Middle frontal gyrus (tissue), 1 donor: ENCODE measurements at regions not wholly inside any gene's neighbourhood (a gene's known extent, or its start where the extent isn't known, plus 50 kb on each side); places are given as distances from the start of the nearest gene placed in this dataset.
A peak's percentile ranks its signal among the peaks of the same experiment; 100 is the strongest.
"Not testable (repeated sequence)": the region's sequence is repeated elsewhere in the genome, so short reads cannot be mapped to it uniquely, and the experiment has no call there.

Experiments
- DNase-seq: peaks from one replicate; pipeline ENCODE4 v3.0.0-alpha.2; 2015; ENCODE audit warnings: low spot score; ENCODE audit errors: extremely low spot score

GRCh38 chrX:39436538-39436937, 635.3 kb downstream of the MID1IP1 start:
- not testable (repeated sequence) for DNase-seq

DNA sequence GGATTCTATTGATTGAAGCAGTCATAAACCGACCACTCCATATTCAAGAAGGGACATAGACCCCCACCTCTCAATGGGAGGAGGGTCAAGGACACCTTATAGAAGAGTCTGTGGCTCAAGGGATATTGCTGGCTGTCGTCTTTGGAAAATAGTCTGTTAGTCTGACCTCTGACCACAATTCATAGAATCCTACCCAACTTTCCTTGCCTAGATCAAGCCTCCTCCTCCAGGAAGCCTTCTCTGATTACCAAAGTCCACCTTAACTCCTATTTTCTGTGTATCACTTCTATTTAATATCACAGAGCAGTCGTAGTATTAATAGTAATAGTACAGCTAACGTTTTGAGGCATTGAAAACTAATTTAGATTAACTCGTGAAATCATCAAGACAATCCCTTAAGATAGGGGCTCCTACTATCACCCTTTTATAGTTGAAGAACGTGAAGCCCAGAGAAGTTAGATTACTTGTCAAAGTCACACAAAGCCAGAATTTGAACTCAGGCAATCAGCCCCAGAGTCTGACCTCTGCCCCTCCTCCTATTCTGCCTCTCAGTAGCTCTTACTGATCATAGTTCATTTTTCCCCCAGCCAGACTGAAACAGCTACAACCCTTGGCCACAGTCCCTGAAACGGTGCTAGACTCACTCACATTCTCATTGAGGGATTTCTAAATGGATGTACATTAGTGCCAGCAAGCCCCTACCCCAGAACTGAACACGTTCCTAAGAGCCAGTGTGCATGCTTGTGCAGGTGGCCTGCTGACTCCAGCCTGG, 636.6 kb downstream of the MID1IP1 start:
- no peak for DNase-seq

DNA sequence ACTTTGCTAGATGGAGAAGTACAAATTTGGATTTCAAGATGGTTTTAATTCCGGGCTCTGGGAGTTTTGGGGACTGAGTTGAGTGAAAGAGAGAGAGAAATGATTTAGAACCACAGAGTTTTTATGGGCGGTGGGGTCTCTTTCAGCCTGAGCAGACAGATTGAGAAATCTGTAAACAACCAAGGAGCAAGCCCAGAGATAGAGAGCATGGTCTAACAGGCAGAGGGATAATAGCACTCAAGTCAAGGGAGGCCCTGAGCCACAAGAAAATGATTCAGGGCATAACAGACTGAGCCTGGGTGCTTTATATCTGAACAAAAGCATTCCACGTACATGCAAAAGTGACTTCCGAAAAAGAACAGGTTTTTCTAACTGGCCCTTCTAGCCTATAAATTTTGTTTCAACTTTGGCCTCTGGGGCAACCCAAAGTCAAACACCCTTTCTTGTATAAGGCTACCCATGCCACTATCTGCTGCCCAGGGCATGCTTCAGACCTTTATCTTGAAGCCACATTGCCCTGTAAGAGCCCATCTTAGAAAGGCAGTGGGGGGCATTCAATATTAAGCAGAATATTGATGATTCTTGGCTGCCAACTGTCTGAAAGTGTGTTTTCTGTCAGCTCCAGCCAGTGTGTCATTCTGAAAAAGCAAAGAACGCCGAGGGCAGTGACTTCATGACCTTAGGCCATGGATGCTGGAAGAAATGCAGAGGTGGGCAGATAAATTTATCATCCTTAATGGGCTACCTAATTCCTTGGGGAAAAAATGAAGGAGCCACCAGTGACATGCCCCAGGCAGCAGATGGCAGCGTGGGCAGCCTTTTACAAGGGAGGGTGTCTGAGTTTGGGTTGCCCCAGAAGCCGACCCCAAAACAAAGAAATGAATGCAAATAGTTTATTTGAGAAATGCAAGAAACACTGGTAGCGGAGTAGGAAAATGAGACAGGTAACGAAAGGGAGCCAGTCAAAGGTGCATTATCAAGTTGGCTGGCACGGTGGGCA, 637.6 kb downstream of the MID1IP1 start:
- DNase-seq: no peak

- no peak for DNase-seq
Observed at GRCh38 chrX:39439906-39440798, 638.9 kb downstream of the MID1IP1 start.

- no peak for DNase-seq
Observed at GRCh38 chrX:39440799-39441284, 639.6 kb downstream of the MID1IP1 start.

DNA sequence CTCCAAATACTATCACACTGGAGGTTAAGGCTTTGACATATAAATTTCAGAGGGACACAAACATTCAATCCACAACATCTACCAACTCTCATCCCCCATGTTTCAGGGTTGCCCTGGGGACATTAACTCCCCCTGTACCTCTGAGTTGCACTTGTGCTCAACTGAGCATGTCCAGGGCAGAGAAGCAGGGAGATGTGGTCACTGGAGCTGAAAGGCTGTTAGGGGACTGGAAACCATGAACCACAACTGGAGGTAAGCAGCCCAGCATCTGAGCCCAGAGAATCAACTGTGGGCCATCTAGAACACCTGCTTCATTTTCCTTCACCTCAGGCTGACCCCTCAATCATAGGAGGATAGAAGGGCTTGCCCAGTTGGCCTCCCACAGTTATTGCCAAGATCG, 641.1 kb downstream of the MID1IP1 start:
- no peak for DNase-seq

DNA sequence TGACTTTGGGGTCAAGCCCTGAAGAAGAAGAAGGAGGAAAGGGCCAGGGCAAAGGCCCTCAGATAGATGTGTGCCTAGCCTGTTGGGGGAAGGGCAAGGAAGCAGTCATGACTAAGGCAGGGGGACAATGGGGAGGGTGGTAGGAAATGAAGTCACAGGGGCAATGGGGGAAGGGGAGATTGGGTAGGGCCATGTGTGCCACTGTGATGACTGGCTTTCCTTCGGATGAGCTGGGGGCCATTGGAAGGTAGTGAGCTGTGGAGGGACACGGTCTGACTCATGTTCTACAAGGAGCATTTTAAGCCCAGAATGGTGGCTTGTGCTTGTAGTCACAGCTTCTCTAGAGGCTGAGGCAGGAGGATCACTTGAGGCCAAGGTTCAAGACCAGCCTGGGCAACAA, 642.0 kb downstream of the MID1IP1 start:
- no peak for DNase-seq

DNA sequence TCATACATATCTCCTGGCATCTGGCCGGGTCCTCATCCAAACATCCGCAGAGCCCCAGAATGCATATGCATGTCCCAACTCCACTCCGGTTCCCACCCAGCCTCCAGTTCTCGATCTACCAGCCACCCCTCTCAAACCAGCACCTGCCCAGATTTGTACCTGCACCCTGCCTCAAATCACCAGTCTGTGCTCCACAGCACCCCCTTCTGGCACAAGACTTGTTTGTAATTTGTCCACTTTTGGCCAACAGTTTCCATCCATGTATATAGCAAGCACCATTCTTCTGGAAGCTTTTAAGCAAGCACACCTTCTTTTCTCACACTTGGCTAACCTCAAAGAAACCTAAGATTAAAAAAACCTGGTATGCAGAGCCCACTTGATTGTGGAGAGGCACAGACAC, 644.1 kb downstream of the MID1IP1 start:
- no peak for DNase-seq

DNA sequence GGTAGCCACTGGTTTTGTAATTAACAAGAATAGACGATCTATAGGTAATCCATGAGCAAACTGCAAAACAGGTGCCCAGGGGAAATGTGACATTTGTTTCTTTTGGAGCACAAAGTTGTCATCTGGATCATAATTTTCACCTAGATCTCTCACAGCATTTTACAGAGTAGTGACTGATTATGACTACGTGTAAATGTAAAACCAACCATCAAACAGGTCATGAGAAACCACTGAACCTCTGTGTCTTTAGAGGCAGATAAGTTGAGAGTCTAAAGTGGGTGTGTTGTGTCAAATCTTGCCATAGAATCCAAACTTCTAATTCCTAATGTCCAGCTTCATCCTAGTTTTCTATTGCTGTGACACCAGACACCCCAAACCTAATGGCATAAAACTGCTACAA, 648.1 kb downstream of the MID1IP1 start:
- no peak for DNase-seq

DNA sequence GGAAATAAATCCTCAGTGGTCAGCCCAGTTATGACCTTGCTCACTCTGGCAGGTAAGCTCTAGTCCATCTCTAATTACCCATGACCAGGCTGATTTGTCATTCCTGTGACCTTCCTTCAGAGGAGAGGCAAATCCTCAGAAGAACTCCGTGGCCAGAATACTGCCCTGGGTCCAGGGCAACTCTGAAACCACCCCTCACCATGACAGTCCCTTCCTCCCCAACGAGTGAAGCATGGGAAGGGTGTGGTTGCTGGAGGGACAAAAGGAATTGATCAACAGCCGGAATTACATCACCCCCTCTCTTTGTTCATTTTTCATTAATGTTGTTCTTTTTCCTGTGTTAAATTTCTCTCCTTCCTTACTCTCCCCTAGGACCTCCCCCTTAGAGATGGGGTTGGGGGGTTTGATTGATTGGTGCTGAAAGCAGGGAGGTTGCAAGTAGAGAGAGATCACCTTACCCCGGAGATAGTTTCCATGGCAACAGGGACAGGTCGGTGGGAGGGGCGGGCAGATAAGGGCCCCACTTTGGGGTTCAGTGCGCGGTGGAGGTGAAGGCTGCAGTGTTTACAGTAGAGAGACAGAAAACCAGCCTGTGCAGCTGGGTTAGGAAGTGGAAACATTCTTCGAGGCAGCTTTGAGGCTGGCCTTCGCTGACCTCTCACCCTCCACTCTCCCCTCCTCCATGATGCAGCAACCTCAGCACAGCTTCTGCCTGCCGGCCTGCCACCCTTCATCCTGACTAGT, 647.4 kb downstream of the BCOR start:
- DNase-seq: no peak

- no peak for DNase-seq
Observed at GRCh38 chrX:39451046-39451445, 646.7 kb downstream of the BCOR start.

DNA sequence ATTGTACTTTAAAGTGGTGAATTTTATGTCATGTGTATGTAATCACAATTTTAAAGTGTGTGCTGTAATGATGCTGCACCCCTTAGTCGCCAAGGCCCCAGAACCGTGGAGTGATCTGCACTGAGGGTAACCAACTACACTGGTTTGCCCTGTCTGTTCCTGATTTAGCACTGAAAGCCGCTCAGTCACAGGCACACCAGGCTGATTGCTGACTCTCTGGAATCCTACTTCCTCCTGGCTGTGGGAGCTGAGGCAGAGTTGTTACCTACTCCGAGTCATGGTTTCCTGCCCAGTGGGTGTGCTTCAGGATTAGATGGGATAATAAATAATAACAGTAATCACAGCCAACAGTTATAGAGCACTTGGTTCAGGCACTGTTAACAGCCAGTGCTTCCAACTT, 645.4 kb downstream of the BCOR start:
- no peak for DNase-seq

GRCh38 chrX:39453889-39454621, 643.7 kb downstream of the BCOR start:
- DNase-seq: peak; percentile 37

DNA sequence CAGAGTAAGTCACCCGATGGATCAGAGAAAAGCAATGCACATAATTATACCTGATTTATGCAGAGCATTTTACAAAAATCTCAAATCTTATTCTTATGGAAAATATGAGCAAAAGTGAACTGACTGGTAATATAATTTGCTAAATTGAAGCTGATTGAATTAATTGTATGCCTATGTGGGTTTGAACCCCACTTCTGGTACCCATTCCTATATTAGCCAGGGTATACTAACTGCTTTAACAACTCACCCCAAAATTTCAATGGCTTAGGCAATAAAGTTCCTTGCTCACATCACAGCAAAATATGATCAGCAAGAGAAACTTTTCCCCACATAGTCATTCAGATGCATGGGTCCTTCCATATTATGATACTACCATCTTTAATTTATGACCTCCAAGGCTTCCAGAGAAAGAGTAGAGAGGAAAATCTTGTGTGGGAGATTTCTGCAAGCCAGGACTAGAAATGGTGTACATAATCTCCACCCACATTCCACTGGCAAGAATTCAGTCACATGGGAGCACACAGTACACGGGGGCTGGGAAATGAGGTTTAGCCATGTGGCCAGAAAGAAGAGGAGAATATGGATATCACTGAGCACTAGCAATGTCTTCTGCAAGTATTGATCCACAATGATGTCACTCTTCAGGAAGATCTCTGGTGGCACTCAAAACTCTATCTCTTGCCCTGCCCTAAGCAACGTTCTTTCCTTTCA, 640.7 kb downstream of the BCOR start:
- DNase-seq: no peak

- DNase-seq: no peak
Observed at GRCh38 chrX:39458779-39459178, 639.0 kb downstream of the BCOR start.

DNA sequence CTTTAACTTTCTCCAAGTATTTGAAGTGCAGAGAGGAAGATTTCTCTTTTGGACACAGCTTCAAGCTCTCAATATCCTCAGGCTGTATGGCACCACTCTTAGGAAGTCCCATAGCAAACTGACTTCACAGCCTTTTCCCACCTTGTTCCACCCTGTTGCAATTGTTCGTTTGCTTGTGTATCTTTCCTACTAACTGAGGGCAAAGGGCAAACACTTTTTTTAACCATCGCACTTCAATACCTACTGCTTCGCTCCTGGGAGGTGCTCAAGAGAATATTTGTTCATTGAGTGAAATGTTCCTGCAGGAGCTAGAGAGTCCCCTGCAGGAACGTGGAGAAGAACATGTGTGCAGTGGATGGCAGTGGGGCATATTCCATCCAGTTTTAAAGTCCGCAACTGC, 638.6 kb downstream of the BCOR start:
- DNase-seq: no peak

DNA sequence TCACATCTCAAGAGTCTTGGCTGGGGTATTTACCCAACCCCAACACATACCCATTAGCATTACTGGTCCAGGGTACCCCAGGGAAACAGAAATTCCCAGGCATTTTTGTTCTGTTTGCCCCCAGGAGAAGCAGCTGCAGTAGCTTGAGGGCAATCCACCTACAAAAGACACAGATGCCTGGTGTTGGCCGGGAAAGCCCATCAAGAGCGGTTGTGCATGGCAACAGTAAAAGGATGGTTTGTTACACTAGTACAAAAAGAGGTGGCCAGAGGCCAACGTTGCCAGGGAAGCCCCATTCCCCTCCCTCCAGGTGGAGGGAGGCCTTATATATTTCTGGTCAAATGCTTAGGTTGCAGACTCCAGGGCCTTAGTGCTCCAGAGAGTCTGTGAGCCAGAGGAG, 637.8 kb downstream of the BCOR start:
- no peak for DNase-seq

GRCh38 chrX:39460499-39460898, 637.3 kb downstream of the BCOR start:
- DNase-seq: no peak

GRCh38 chrX:39462835-39463234, 634.9 kb downstream of the BCOR start:
- DNase-seq: no peak
